ENCODE measurements at regions not wholly inside any gene's neighbourhood (a gene's known extent, or its start where the extent isn't known, plus 50 kb on each side); places are given as distances from the start of the nearest gene placed in this dataset.

- ATAC-seq (no peak), DNase-seq (no peak)
- Mint-ChIP-seq H3K27ac (no peak overlapping the region), H3K4me3 (no peak overlapping the region), H3K9me3 (peaks cover 2 to 9% of the 10 kb centered on the region in 2 donors), H3K4me1 (no peaks in the 10 kb centered on the region), H3K36me3 (no peaks in the 10 kb centered on the region), H3K27me3 (ENCODE audit: low read depth in 2 of 2) (no peaks in the 10 kb centered on the region)
- H3K4me1 ChIP-seq (ENCODE audit: control insufficient read depth, insufficient read depth, low read length): no peaks in the 10 kb centered on the region
- H3K36me3 ChIP-seq (ENCODE audit: control insufficient read depth, insufficient read depth, low read length): no peaks in the 10 kb centered on the region
- WGBS (ENCODE audit: insufficient coverage): 100% methylated on average over 1 of the region's 1 CpG
- no peaks in the 10 kb centered on the region for H3K27me3 ChIP-seq (ENCODE audit: control insufficient read depth, insufficient read depth, low read length)
- TF ChIP-seq, protein P1, sequence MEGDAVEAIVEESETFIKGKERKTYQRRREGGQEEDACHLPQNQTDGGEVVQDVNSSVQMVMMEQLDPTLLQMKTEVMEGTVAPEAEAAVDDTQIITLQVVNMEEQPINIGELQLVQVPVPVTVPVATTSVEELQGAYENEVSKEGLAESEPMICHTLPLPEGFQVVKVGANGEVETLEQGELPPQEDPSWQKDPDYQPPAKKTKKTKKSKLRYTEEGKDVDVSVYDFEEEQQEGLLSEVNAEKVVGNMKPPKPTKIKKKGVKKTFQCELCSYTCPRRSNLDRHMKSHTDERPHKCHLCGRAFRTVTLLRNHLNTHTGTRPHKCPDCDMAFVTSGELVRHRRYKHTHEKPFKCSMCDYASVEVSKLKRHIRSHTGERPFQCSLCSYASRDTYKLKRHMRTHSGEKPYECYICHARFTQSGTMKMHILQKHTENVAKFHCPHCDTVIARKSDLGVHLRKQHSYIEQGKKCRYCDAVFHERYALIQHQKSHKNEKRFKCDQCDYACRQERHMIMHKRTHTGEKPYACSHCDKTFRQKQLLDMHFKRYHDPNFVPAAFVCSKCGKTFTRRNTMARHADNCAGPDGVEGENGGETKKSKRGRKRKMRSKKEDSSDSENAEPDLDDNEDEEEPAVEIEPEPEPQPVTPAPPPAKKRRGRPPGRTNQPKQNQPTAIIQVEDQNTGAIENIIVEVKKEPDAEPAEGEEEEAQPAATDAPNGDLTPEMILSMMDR (IDR thresholded peaks at IDR 0.05): no peak
- no peak overlapping the region for H3K4me3 ChIP-seq (ENCODE audit: low read length)
- intact Hi-C loops (cut with micrococcal nuclease): no loop called here
- no peaks in the 10 kb centered on the region for H3K9me3 ChIP-seq (ENCODE audit: control insufficient read depth, insufficient read depth, low read length)
- no peak overlapping the region for H3K27ac ChIP-seq (ENCODE audit: low read length)
Observed at GRCh38 chr4:23327120-23327519, 562.7 kb downstream of the PPARGC1A start.

DNA sequence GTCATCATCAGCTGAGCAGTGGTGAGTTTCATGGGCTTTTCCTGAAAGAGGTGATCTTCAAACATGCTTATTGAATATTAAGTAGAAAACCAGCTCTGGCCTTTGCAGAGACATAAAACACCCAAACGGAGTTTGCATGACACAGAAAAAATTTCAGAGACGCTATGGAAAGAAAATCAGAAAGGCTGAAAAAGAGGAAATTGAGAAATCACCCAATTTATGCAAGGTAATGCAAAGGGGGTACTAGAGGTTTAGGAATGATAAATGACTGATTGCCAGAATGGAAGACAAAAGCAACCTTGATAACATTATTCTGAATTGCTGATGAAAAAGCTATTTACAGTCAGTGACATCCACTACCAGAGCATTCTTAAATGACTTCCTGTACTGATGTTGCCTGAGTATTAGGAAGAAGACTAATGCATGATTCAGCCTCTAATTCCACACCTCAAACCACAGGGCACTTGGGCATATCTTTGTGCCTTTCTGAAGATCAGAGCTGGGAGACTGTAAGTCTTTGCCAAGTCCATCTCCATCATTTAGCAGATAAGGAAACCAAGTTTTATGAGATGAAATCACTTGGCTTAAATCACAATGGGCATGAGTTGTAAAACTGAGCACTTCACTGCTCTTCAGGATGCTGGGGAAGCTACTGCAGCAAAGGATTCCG lies 565.7 kb downstream of the PPARGC1A start:
- H3K36me3 Mint-ChIP-seq: no peaks in the 10 kb centered on the region
- Histone ChIP-seq H3K27ac (ENCODE audit: low read length) (no peak overlapping the region), H3K36me3 (ENCODE audit: control insufficient read depth, insufficient read depth, low read length) (no peaks in the 10 kb centered on the region), H3K4me3 (ENCODE audit: low read length) (no peak overlapping the region), H3K4me1 (ENCODE audit: control insufficient read depth, insufficient read depth, low read length) (no peaks in the 10 kb centered on the region), H3K27me3 (ENCODE audit: control insufficient read depth, insufficient read depth, low read length) (no peaks in the 10 kb centered on the region), H3K9me3 (ENCODE audit: control insufficient read depth, insufficient read depth, low read length) (no peaks in the 10 kb centered on the region)
- no peak overlapping the region for H3K27ac Mint-ChIP-seq
- 7% methylated on average over 2 of the region's 3 CpGs for WGBS (ENCODE audit: insufficient coverage)
- ATAC-seq: no peak
- H3K4me1 Mint-ChIP-seq: no peaks in the 10 kb centered on the region
- DNase-seq: no peak
- intact Hi-C loops (cut with micrococcal nuclease): no loop called here
- H3K4me3 Mint-ChIP-seq: no peak overlapping the region
- no peaks in the 10 kb centered on the region for H3K27me3 Mint-ChIP-seq (ENCODE audit: low read depth in 2 of 2)
- TF ChIP-seq, protein P1 (IDR thresholded peaks at IDR 0.05): no peak
- H3K9me3 Mint-ChIP-seq: peaks cover 6 to 12% of the 10 kb centered on the region in 2 donors

DNA sequence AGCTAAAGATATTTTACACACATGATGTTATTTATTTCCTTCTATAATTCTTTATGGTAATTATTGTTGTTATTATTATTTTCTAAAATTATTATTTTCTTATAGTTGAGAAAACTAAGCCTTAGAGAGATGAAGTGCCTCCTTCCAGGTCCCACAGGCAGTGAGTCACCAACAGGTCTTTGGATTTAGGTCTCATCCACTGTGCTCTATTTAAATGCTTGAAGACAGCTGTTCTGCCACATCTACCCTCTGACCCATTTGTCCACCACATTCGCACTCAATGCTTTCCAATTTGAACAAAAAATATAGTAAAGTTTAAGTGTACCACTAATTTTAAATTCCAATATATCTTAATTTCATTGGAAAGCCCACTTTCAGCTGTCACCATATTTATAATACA lies 566.4 kb downstream of the PPARGC1A start:
- Histone ChIP-seq H3K4me1 (ENCODE audit: control insufficient read depth, insufficient read depth, low read length) (no peaks in the 10 kb centered on the region), H3K4me3 (ENCODE audit: low read length) (no peak overlapping the region), H3K27ac (ENCODE audit: low read length) (no peak overlapping the region), H3K9me3 (ENCODE audit: control insufficient read depth, insufficient read depth, low read length) (no peaks in the 10 kb centered on the region), H3K27me3 (ENCODE audit: control insufficient read depth, insufficient read depth, low read length) (no peaks in the 10 kb centered on the region), H3K36me3 (ENCODE audit: control insufficient read depth, insufficient read depth, low read length) (no peaks in the 10 kb centered on the region)
- TF ChIP-seq, protein P1 (IDR thresholded peaks at IDR 0.05): no peak
- H3K27ac Mint-ChIP-seq: no peak overlapping the region
- ATAC-seq (no peak), DNase-seq (no peak)
- H3K9me3 Mint-ChIP-seq: peaks cover 9 to 15% of the 10 kb centered on the region in 2 donors
- intact Hi-C loops (cut with micrococcal nuclease): no loop called here
- H3K36me3 Mint-ChIP-seq: no peaks in the 10 kb centered on the region
- no peak overlapping the region for H3K4me3 Mint-ChIP-seq
- H3K27me3 Mint-ChIP-seq (ENCODE audit: low read depth in 2 of 2): no peaks in the 10 kb centered on the region
- WGBS (ENCODE audit: insufficient coverage): no CpG with 5 or more reads among the region's 1 CpG
- H3K4me1 Mint-ChIP-seq: no peaks in the 10 kb centered on the region

- ATAC-seq: no peak
- Histone ChIP-seq H3K4me3 (ENCODE audit: low read length) (no peak overlapping the region), H3K4me1 (ENCODE audit: control insufficient read depth, insufficient read depth, low read length) (no peaks in the 10 kb centered on the region), H3K9me3 (ENCODE audit: control insufficient read depth, insufficient read depth, low read length) (no peaks in the 10 kb centered on the region), H3K27me3 (ENCODE audit: control insufficient read depth, insufficient read depth, low read length) (no peaks in the 10 kb centered on the region), H3K27ac (ENCODE audit: low read length) (no peak overlapping the region), H3K36me3 (ENCODE audit: control insufficient read depth, insufficient read depth, low read length) (no peaks in the 10 kb centered on the region)
- intact Hi-C loops (cut with micrococcal nuclease): no loop called here
- Mint-ChIP-seq H3K4me1 (no peaks in the 10 kb centered on the region), H3K27me3 (ENCODE audit: low read depth in 2 of 2) (no peaks in the 10 kb centered on the region), H3K9me3 (peaks cover 9 to 12% of the 10 kb centered on the region in 2 donors), H3K36me3 (no peaks in the 10 kb centered on the region), H3K4me3 (no peak overlapping the region), H3K27ac (no peak overlapping the region)
- TF ChIP-seq, protein P1 (IDR thresholded peaks at IDR 0.05): no peak
- no peak for DNase-seq
Observed at GRCh38 chr4:23322732-23323131, 567.1 kb downstream of the PPARGC1A start.

All from natural killer cell (primary cell).